OCI-LY3 (cell line): ENCODE measurements at regions not wholly inside any gene's neighbourhood (a gene's known extent, or its start where the extent isn't known, plus 50 kb on each side); places are given as distances from the start of the nearest gene placed in this dataset.

Experiments
- H2AFZ ChIP-seq: fragments of 200-600, 300-600 bp; shearing (Covaris generic); 2 replicates; pipeline ENCODE4 v1.6.0; 2014; ENCODE audit warnings: antibody characterized with exemption, low read depth, low read length
- H3K27ac ChIP-seq: fragments of 200-600, 300-600 bp; sonication (generic); 2 replicates; pipeline ENCODE4 v1.5.1; 2014; ENCODE audit warnings: mild to moderate bottlenecking, low read length, moderate library complexity, mixed read lengths
- H3K27me3 ChIP-seq: fragments of 200-600, 300-600 bp; sonication (generic); 2 replicates; pipeline ENCODE4 v1.6.1; 2014; ENCODE audit warnings: low read depth, low read length, mixed read lengths
- H3K36me3 ChIP-seq: fragments of 200-600, 300-600 bp; sonication (generic); replicated peaks from 2 replicates; pipeline ENCODE3; 2014; ENCODE audit warnings: low read depth, low read length, mixed read lengths
- H3K4me1 ChIP-seq: fragments of 300-600, 200-600 bp; sonication (generic); 2 replicates; pipeline ENCODE4 v1.6.1; 2014; ENCODE audit warnings: low read length, mixed read lengths
- H3K4me2 ChIP-seq: fragments of 200-600, 300-600 bp; sonication (generic); 2 replicates; pipeline ENCODE4 v1.6.1; 2014; ENCODE audit warnings: low read length, mixed read lengths
- H3K4me3 ChIP-seq: fragments of 300-600, 200-600 bp; sonication (generic); 2 replicates; pipeline ENCODE4 v1.5.1; 2014; ENCODE audit warnings: antibody characterized with exemption, mild to moderate bottlenecking, low read length, moderate library complexity
- H3K79me2 ChIP-seq: fragments of 300-600, 200-600 bp; shearing (Covaris generic); 2 replicates; pipeline ENCODE4 v1.6.1; 2014; ENCODE audit warnings: mild to moderate bottlenecking, low read length, mixed read lengths
- H3K9ac ChIP-seq: fragments of 300-600, 200-600 bp; shearing (Covaris generic); 2 replicates; pipeline ENCODE4 v1.6.0; 2014; ENCODE audit warnings: mild to moderate bottlenecking, low read length, moderate library complexity
- H3K9me3 ChIP-seq: fragments of 200-600, 300-600 bp; shearing (Covaris generic); 2 replicates; pipeline ENCODE4 v1.6.1; 2014; ENCODE audit warnings: low read length, mixed read lengths; ENCODE audit not compliant: insufficient read depth
- H4K20me1 ChIP-seq: fragments of 200-600, 300-600 bp; sonication (generic); 2 replicates; pipeline ENCODE4 v1.6.1; 2016; ENCODE audit warnings: low read length, mixed read lengths; ENCODE audit not compliant: insufficient read depth
- EZH2phosphoT487 ChIP-seq: fragments of 200-600 bp; shearing (Covaris generic); IDR thresholded peaks from 2 replicates; pipeline ENCODE4 v1.6.1; 2018; ENCODE audit warnings: antibody characterized with exemption, mixed run types, low read depth
- TF ChIP-seq, protein P1 (sequence below): fragments of 200-600, 300-600 bp; sonication (generic); IDR thresholded peaks from 2 replicates; pipeline ENCODE4 v1.5.1; 2014; ENCODE audit warnings: antibody characterized with exemption, low read length, low read depth

DNA sequence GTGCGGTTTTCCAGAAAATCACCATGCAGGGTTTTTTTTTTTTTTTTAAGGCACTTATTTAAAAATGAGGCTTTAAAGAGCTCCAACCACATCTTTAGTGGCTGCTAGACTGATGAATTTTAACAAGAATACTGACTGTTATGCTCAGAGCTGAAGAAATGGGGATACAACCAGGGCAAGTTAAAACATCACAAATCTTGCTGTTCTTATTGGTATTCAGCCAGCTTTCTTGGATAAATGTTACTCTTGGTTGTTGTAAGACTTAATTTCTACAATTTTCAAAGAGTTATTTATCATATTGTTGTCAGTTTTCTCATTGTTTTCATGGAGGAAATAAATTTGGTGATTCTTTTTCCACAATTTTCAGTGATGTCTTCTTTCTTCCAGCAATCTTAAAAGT, 352.8 kb upstream of the FAM174A start:
- Histone ChIP-seq H3K9me3 (no peaks in the 10 kb centered on the region), H3K4me3 (no peak overlapping the region), H3K4me2 (no peak overlapping the region), H2AFZ (no peak overlapping the region), H3K27ac (no peak overlapping the region), H3K9ac (no peak overlapping the region), H3K4me1 (no peaks in the 10 kb centered on the region), H4K20me1 (no peaks in the 10 kb centered on the region), H3K36me3 (no peaks in the 10 kb centered on the region), H3K79me2 (no peaks in the 10 kb centered on the region), H3K27me3 (no peaks in the 10 kb centered on the region)
- TF ChIP-seq EZH2phosphoT487, result no peak
- TF ChIP-seq, protein P1, sequence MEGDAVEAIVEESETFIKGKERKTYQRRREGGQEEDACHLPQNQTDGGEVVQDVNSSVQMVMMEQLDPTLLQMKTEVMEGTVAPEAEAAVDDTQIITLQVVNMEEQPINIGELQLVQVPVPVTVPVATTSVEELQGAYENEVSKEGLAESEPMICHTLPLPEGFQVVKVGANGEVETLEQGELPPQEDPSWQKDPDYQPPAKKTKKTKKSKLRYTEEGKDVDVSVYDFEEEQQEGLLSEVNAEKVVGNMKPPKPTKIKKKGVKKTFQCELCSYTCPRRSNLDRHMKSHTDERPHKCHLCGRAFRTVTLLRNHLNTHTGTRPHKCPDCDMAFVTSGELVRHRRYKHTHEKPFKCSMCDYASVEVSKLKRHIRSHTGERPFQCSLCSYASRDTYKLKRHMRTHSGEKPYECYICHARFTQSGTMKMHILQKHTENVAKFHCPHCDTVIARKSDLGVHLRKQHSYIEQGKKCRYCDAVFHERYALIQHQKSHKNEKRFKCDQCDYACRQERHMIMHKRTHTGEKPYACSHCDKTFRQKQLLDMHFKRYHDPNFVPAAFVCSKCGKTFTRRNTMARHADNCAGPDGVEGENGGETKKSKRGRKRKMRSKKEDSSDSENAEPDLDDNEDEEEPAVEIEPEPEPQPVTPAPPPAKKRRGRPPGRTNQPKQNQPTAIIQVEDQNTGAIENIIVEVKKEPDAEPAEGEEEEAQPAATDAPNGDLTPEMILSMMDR, result no peak

DNA sequence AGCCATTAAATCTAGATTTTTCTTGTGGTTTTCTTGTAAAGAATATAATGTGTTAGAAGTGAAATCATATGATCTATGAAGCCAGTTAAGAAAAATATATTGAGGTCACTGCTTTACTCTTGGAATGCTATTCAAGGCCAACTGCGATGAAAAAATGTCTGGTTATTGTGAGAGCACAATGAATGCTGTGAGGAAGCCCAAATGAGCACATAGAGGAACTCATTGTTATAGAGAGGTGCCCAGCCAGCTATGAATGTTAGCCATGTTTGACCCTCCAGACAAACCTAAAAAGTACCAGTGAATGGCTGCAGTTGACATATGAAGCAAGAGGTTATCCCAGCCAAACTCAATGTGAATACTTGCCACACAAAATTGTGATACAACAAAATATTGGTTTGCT, 359.8 kb upstream of the FAM174A start:
- H3K9ac ChIP-seq, result no peak overlapping the region
- no peaks in the 10 kb centered on the region for H3K9me3 ChIP-seq
- no peaks in the 10 kb centered on the region for H4K20me1 ChIP-seq
- no peak overlapping the region for H2AFZ ChIP-seq
- no peak overlapping the region for H3K4me2 ChIP-seq
- H3K79me2 ChIP-seq, result no peaks in the 10 kb centered on the region
- H3K4me1 ChIP-seq, result no peaks in the 10 kb centered on the region
- H3K27me3 ChIP-seq, result no peaks in the 10 kb centered on the region
- H3K36me3 ChIP-seq, result no peaks in the 10 kb centered on the region
- TF ChIP-seq, protein P1, result no peak
- no peak for TF ChIP-seq EZH2phosphoT487
- no peak overlapping the region for H3K27ac ChIP-seq
- H3K4me3 ChIP-seq, result no peak overlapping the region

DNA sequence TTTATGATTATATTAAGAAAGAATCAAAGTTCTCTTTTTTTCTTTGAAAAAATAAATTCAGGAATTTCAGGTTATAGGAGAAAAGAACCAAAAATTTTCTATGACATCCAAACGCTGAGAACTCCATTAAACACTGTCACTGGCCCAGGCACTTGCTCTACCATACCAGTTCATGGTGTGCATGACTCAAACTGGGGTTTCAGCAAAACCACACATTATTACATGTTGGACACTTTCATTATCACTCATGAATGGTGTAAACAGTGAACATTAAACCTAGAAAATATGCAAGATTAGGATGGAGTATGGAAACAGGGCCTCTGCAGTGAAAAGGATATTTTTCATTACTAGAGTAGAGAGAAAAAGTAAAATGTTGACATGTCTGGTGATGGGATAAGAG, 369.9 kb upstream of the FAM174A start:
- Histone ChIP-seq H3K36me3 (no peaks in the 10 kb centered on the region), H2AFZ (no peak overlapping the region), H3K9me3 (no peaks in the 10 kb centered on the region), H3K79me2 (no peaks in the 10 kb centered on the region), H4K20me1 (no peaks in the 10 kb centered on the region), H3K4me3 (no peak overlapping the region), H3K27me3 (peaks cover 13% of the 10 kb centered on the region; the same call in 1 of the 2 replicates), H3K4me2 (no peak overlapping the region), H3K4me1 (peaks cover 8% of the 10 kb centered on the region), H3K27ac (no peak overlapping the region), H3K9ac (no peak overlapping the region)
- TF ChIP-seq, protein P1, result no peak
- TF ChIP-seq EZH2phosphoT487, result no peak

DNA sequence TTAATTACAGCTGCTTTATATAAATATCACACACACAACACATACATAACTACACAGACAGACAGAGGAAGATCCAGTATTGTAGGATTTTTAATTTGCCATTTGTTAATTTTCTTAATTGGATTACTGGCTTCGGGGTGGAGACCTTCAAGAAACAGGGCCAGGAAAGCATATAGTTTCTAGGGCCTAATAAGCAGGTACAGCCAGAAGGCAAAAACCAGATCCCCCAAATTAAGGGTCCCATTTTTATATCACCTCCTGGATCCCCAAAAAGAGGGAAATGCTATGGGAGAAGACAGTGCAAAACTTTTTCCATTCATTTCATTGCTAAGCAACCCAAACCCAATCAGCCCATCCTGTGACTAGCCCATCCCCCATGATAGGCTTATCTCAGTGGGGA, 373.3 kb upstream of the FAM174A start:
- Histone ChIP-seq H3K79me2 (no peaks in the 10 kb centered on the region), H3K9me3 (no peaks in the 10 kb centered on the region), H3K27ac (no peak overlapping the region), H3K4me2 (no peak overlapping the region), H3K4me3 (no peak overlapping the region), H3K27me3 (peaks cover 12% of the 10 kb centered on the region; the same call in 1 of the 2 replicates), H2AFZ (no peak overlapping the region), H4K20me1 (no peaks in the 10 kb centered on the region), H3K4me1 (peaks cover 8% of the 10 kb centered on the region), H3K9ac (no peak overlapping the region), H3K36me3 (no peaks in the 10 kb centered on the region)
- no peak for TF ChIP-seq EZH2phosphoT487

DNA sequence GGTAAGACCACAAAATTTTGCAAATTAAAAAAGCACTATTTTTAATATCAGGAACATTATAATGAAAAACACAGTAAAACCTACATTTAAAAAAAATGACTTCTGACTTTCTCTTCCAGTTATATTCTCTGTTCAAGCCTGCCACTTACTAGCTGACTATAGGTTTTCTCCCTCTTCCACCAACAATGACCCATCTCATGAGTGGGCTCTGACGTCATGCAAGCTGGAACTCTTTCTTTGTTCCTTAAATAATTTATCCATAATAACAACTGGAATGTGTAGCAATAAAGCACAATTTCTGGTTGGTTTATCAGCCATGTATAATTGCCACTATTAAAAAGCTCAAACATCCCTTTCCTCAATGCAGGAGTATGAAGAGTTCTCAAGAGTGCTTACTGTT, 378.1 kb upstream of the FAM174A start:
- Histone ChIP-seq H3K4me3 (no peak overlapping the region), H3K9ac (no peak overlapping the region), H3K4me1 (no peaks in the 10 kb centered on the region), H3K4me2 (no peak overlapping the region), H3K27me3 (no peaks in the 10 kb centered on the region), H3K27ac (no peak overlapping the region), H2AFZ (no peak overlapping the region), H4K20me1 (no peaks in the 10 kb centered on the region), H3K79me2 (no peaks in the 10 kb centered on the region), H3K36me3 (no peaks in the 10 kb centered on the region), H3K9me3 (no peaks in the 10 kb centered on the region)
- TF ChIP-seq EZH2phosphoT487, result no peak
- TF ChIP-seq, protein P1, result no peak
